ENCODE measurements at regions not wholly inside any gene's neighbourhood (a gene's known extent, or its start where the extent isn't known, plus 50 kb on each side); places are given as distances from the start of the nearest gene placed in this dataset.

GRCh38 chr11:130691581-130691980 lies 224.7 kb downstream of the SNX19 start:
- DNase-seq (ENCODE audit: low read depth, low spot score), result no peak

GRCh38 chr11:130692220-130692619 lies 224.1 kb downstream of the SNX19 start:
- H3K4me3 ChIP-seq (ENCODE audit: low read length), result no peak overlapping the region
- no peak for DNase-seq (ENCODE audit: low read depth, low spot score)

More at GRCh38 chr11:130691581-130691980, 224.7 kb downstream of the SNX19 start:
- no peak overlapping the region for H3K4me3 ChIP-seq (ENCODE audit: low read length)

GRCh38 chr11:130693543-130693942 lies 222.7 kb downstream of the SNX19 start:
- no peak overlapping the region for H3K4me3 ChIP-seq (ENCODE audit: low read length)
- DNase-seq (ENCODE audit: low read depth, low spot score), result no peak

GRCh38 chr11:130694488-130695045 lies 221.7 kb downstream of the SNX19 start:
- DNase-seq (ENCODE audit: low read depth, low spot score), result no peak
- H3K4me3 ChIP-seq (ENCODE audit: low read length), result no peak overlapping the region

- no peak for DNase-seq (ENCODE audit: low read depth, low spot score)
- no peak overlapping the region for H3K4me3 ChIP-seq (ENCODE audit: low read length)
Measured at GRCh38 chr11:130698174-130698573, 218.1 kb downstream of the SNX19 start.

- no peak for DNase-seq (ENCODE audit: low read depth, low spot score)
Measured at GRCh38 chr11:130699561-130699960, 216.7 kb downstream of the SNX19 start.

GRCh38 chr11:130700092-130700491 lies 216.2 kb downstream of the SNX19 start:
- H3K4me3 ChIP-seq (ENCODE audit: low read length), result no peak overlapping the region
- no peak for DNase-seq (ENCODE audit: low read depth, low spot score)

More at GRCh38 chr11:130699561-130699960, 216.7 kb downstream of the SNX19 start:
- H3K4me3 ChIP-seq (ENCODE audit: low read length), result no peak overlapping the region

GRCh38 chr11:130703489-130704190 lies 212.6 kb downstream of the SNX19 start:
- DNase-seq (ENCODE audit: low read depth, low spot score), result no peak
- no peak overlapping the region for H3K4me3 ChIP-seq (ENCODE audit: low read length)

- H3K4me3 ChIP-seq (ENCODE audit: low read length), result no peak overlapping the region
- DNase-seq (ENCODE audit: low read depth, low spot score), result no peak
Measured at GRCh38 chr11:130705670-130706421, 210.4 kb downstream of the SNX19 start.

- DNase-seq (ENCODE audit: low read depth, low spot score), result no peak
Measured at GRCh38 chr11:130706572-130706971, 209.7 kb downstream of the SNX19 start.

GRCh38 chr11:130707217-130707616 lies 209.1 kb downstream of the SNX19 start:
- no peak for DNase-seq (ENCODE audit: low read depth, low spot score)
- H3K4me3 ChIP-seq (ENCODE audit: low read length), result no peak overlapping the region

More at GRCh38 chr11:130706572-130706971, 209.7 kb downstream of the SNX19 start:
- no peak overlapping the region for H3K4me3 ChIP-seq (ENCODE audit: low read length)

GRCh38 chr11:130709531-130709930 lies 206.7 kb downstream of the SNX19 start:
- no peak for DNase-seq (ENCODE audit: low read depth, low spot score)

GRCh38 chr11:130710021-130710420 lies 206.3 kb downstream of the SNX19 start:
- no peak for DNase-seq (ENCODE audit: low read depth, low spot score)
- H3K4me3 ChIP-seq (ENCODE audit: low read length), result no peak overlapping the region

More at GRCh38 chr11:130709531-130709930, 206.7 kb downstream of the SNX19 start:
- no peak overlapping the region for H3K4me3 ChIP-seq (ENCODE audit: low read length)

- H3K4me3 ChIP-seq (ENCODE audit: low read length), result no peak overlapping the region
- no peak for DNase-seq (ENCODE audit: low read depth, low spot score)
Measured at GRCh38 chr11:130710497-130711012, 205.7 kb downstream of the SNX19 start.

GRCh38 chr11:130711193-130711592 lies 205.1 kb downstream of the SNX19 start:
- DNase-seq (ENCODE audit: low read depth, low spot score), result no peak
- no peak overlapping the region for H3K4me3 ChIP-seq (ENCODE audit: low read length)

- no peak overlapping the region for H3K4me3 ChIP-seq (ENCODE audit: low read length)
- DNase-seq (ENCODE audit: low read depth, low spot score), result no peak
Measured at GRCh38 chr11:130712480-130712879, 203.8 kb downstream of the SNX19 start.

- no peak overlapping the region for H3K4me3 ChIP-seq (ENCODE audit: low read length)
- DNase-seq (ENCODE audit: low read depth, low spot score), result no peak
Measured at GRCh38 chr11:130715085-130715876, 201.0 kb downstream of the SNX19 start.

GRCh38 chr11:130715877-130716220 lies 200.4 kb downstream of the SNX19 start:
- no peak for DNase-seq (ENCODE audit: low read depth, low spot score)
- H3K4me3 ChIP-seq (ENCODE audit: low read length), result no peak overlapping the region

- H3K4me3 ChIP-seq (ENCODE audit: low read length), result no peak overlapping the region
- DNase-seq (ENCODE audit: low read depth, low spot score), result no peak
Measured at GRCh38 chr11:130718120-130718519, 198.2 kb downstream of the SNX19 start.
